GM06990 (cell line): ENCODE measurements at regions not wholly inside any gene's neighbourhood (a gene's known extent, or its start where the extent isn't known, plus 50 kb on each side); places are given as distances from the start of the nearest gene placed in this dataset.

Source experiments
- DNase-seq: peaks from one replicate; pipeline ENCODE4 v3.0.0-alpha.2; 2011; ENCODE audit not compliant: insufficient read length; ENCODE audit errors: extremely low read depth
- H3K27me3 ChIP-seq: replicated peaks from 2 replicates; pipeline ENCODE4 v1.6.0; 2011; ENCODE audit warnings: low read length; ENCODE audit not compliant: control insufficient read depth, insufficient read depth
- H3K36me3 ChIP-seq: 2 replicates; pipeline ENCODE4 v1.5.1; 2011; ENCODE audit warnings: low read length; ENCODE audit not compliant: control insufficient read depth, insufficient read depth
- H3K4me3 ChIP-seq: replicated peaks from 2 replicates; pipeline ENCODE4 v1.5.1; 2011; ENCODE audit warnings: low read depth, mild to moderate bottlenecking, control low read depth, low read length
- CTCF ChIP-seq: IDR thresholded peaks from 2 replicates; pipeline ENCODE4 v1.5.1; 2011; ENCODE audit warnings: low read length, control low read depth, mild to moderate bottlenecking, inconsistent platforms; ENCODE audit not compliant: insufficient read depth, poor library complexity, severe bottlenecking

GRCh38 chr6:108738684-108739416 lies 109.4 kb upstream of the ARMC2 start:
- no peak overlapping the region for H3K4me3 ChIP-seq
- no peak for TF ChIP-seq CTCF

GRCh38 chr6:108739496-108740330 lies 108.5 kb upstream of the ARMC2 start:
- H3K27me3 ChIP-seq, result no peaks in the 10 kb centered on the region; the same call in 1 of the 2 replicates
- no peak overlapping the region for H3K4me3 ChIP-seq
- no peak for TF ChIP-seq CTCF
- DNase-seq, result no peak
- H3K36me3 ChIP-seq, result no peaks in the 10 kb centered on the region

More at GRCh38 chr6:108738684-108739416, 109.4 kb upstream of the ARMC2 start:
- H3K27me3 ChIP-seq, result no peaks in the 10 kb centered on the region; the same call in 1 of the 2 replicates
- no peak for DNase-seq
- no peaks in the 10 kb centered on the region for H3K36me3 ChIP-seq

GRCh38 chr6:108741331-108741989 lies 106.8 kb upstream of the ARMC2 start:
- DNase-seq, result no peak
- H3K27me3 ChIP-seq, result no peaks in the 10 kb centered on the region; the same call in 1 of the 2 replicates
- no peak overlapping the region for H3K4me3 ChIP-seq
- H3K36me3 ChIP-seq, result no peaks in the 10 kb centered on the region
- no peak for TF ChIP-seq CTCF

- no peak overlapping the region for H3K4me3 ChIP-seq
- H3K27me3 ChIP-seq, result no peaks in the 10 kb centered on the region; the same call in 1 of the 2 replicates
- DNase-seq, result no peak
- no peaks in the 10 kb centered on the region for H3K36me3 ChIP-seq
- TF ChIP-seq CTCF, result no peak
Measured at GRCh38 chr6:108742041-108742440, 106.2 kb upstream of the ARMC2 start.

DNA sequence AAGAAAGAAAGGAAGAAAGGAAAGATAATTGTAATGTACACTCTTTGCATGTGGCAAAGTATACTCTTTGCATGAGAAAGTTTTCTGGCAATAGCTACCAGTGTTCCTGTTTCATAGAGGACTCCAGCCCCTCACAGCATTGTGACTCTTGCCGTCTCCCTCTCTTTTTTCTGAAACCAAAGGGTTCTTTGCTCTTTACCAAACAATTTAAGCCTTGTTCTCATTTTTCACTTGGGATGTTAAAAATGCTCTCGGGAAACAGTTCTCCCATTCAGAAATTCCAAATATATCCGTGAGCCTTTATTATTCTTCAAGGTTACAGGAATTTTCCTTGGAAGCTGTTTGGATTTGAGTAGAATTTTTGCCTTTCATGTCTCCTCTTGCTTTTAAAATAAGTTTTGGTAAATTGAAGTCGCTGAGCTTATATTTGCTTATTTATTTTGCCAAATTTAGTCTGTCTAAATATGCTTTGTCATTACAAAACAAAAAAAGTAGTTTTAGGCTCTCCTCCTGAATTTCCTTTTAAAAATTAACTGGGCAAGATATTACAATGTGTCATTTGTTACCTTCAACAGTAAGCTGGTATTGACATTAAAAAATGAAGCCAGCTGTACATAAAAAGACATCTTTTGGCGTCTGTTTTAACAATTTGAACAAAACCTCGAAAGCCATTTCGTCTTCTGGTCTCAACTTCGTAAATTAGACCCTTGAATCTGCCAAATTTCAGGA lies 103.8 kb upstream of the ARMC2 start:
- TF ChIP-seq CTCF, result no peak
- H3K27me3 ChIP-seq, result no peaks in the 10 kb centered on the region; the same call in none of the 2 replicates

More for the DNA sequence above, 103.8 kb upstream of the ARMC2 start:
- no peak overlapping the region for H3K4me3 ChIP-seq
- DNase-seq, result no peak
- H3K36me3 ChIP-seq, result no peaks in the 10 kb centered on the region
